ENCODE measurements at regions not wholly inside any gene's neighbourhood (a gene's known extent, or its start where the extent isn't known, plus 50 kb on each side); places are given as distances from the start of the nearest gene placed in this dataset.

GRCh38 chr2:217429981-217430500 lies 570.2 kb upstream of the TNP1 start:
- Histone ChIP-seq H3K27ac (ENCODE audit: extremely low read length, insufficient read depth, low read length) (no peak overlapping the region), H3K9me3 (ENCODE audit: low read length) (no peaks in the 10 kb centered on the region), H3K4me1 (ENCODE audit: insufficient read depth, low read length) (peaks cover 6% of the 10 kb centered on the region), H3K4me3 (replicated peaks in 1 of 3; ENCODE audit: insufficient read depth in 1 of 3, low read depth in 2 of 3, low read length in 3 of 3) (no peak overlapping the region), H2AFZ (ENCODE audit: low read length) (no peak overlapping the region), H3K36me3 (replicated peaks in 1 of 2; ENCODE audit: control insufficient read depth in 1 of 2, insufficient read depth in 2 of 2, low read length in 2 of 2) (no peaks in the 10 kb centered on the region), H3K4me2 (ENCODE audit: low read depth, low read length) (no peak overlapping the region), H3K27me3 (ENCODE audit: control insufficient read depth in 1 of 2, insufficient read depth in 2 of 2, low read length in 2 of 2) (no peaks in the 10 kb centered on the region), H3K9ac (ENCODE audit: insufficient read depth, low read depth, low read length) (no peak overlapping the region), H4K20me1 (ENCODE audit: insufficient read depth, low read length) (no peaks in the 10 kb centered on the region), H3K79me2 (ENCODE audit: insufficient read depth, low read length) (no peaks in the 10 kb centered on the region)
- intact Hi-C loops (cut with micrococcal nuclease; ENCODE audit: unreplicated experiment) (no loop called here), in situ Hi-C loops (cut with HindIII; ENCODE audit: extremely low pct_ligation_motif_present, low pct_unique_long_range_greater_than_20kb) (no loop called here)
- TF ChIP-seq ZNF333 (CRISPR knock-in tag; IDR thresholded peaks at IDR 0.05; ENCODE audit: borderline replicate concordance): no peak
- no peak for TF ChIP-seq ZBTB40 (IDR thresholded peaks at IDR 0.05)
- no peak for TF ChIP-seq ZBTB40 (CRISPR knock-in tag; IDR thresholded peaks at IDR 0.05)
- no peak for TF ChIP-seq WIZ (CRISPR knock-in tag; IDR thresholded peaks at IDR 0.05)
- no peak for TF ChIP-seq ZFP36L2 (CRISPR knock-in tag; IDR thresholded peaks at IDR 0.05)
- no peak for TF ChIP-seq ZNF232 (CRISPR knock-in tag; IDR thresholded peaks at IDR 0.05; ENCODE audit: borderline replicate concordance)
- no peak for TF ChIP-seq SRF (IDR thresholded peaks at IDR 0.05; ENCODE audit: low read depth, low read length)
- TF ChIP-seq POGZ (CRISPR knock-in tag; IDR thresholded peaks at IDR 0.05): no peak
- no peak for TF ChIP-seq HES4 (CRISPR knock-in tag; IDR thresholded peaks at IDR 0.05; ENCODE audit: borderline replicate concordance)
- 72% methylated on average over 6 of the region's 6 CpGs for WGBS (ENCODE audit: low lambda C conversion rate)
- no peak for DNase-seq (ENCODE audit: low spot score)
- ChIA-PET POLR2A (no interaction called here), CTCF (ENCODE audit: low intra/inter-chr PET ratio, low total read pairs) (no interaction called here)
- ATAC-seq: no peak
- FAIRE-seq: no peak
- no TSS peak for BruUV-seq (replicated peaks)
